ENCODE measurements at regions not wholly inside any gene's neighbourhood (a gene's known extent, or its start where the extent isn't known, plus 50 kb on each side); places are given as distances from the start of the nearest gene placed in this dataset.

DNA sequence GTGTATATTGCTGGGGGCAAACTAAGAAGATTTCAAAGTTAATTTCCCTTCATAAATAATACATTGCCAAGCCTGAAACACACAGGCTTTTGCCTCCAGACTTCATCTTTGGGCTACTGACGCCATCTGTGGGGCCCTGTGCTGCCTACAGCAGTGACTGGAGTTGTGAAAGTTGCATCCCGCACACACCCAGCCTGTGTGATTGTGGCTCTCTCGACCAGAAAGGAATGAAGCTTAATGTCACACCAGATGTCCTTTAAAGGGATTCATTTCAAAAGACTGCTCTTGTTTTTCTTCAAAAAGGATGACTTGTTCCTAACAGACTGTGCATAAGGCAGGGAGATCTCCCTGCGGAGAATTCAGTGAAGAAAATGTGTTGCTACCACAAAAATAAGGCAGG, 210.5 kb downstream of the FAM181B start:
- TF ChIP-seq EZH2 (IDR thresholded peaks at IDR 0.05; ENCODE audit: borderline replicate concordance, low read length): no peak
- TF ChIP-seq, protein P1, sequence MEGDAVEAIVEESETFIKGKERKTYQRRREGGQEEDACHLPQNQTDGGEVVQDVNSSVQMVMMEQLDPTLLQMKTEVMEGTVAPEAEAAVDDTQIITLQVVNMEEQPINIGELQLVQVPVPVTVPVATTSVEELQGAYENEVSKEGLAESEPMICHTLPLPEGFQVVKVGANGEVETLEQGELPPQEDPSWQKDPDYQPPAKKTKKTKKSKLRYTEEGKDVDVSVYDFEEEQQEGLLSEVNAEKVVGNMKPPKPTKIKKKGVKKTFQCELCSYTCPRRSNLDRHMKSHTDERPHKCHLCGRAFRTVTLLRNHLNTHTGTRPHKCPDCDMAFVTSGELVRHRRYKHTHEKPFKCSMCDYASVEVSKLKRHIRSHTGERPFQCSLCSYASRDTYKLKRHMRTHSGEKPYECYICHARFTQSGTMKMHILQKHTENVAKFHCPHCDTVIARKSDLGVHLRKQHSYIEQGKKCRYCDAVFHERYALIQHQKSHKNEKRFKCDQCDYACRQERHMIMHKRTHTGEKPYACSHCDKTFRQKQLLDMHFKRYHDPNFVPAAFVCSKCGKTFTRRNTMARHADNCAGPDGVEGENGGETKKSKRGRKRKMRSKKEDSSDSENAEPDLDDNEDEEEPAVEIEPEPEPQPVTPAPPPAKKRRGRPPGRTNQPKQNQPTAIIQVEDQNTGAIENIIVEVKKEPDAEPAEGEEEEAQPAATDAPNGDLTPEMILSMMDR (conservative IDR thresholded peaks at IDR 0.05 in 1 of 2, IDR thresholded peaks at IDR 0.05 in 1 of 2; ENCODE audit: extremely low read depth in 1 of 2, insufficient read depth in 1 of 2, low read depth in 1 of 2, low read length in 2 of 2): no peak

Measured in mammary epithelial cell (primary cell).